ENCODE measurements at regions not wholly inside any gene's neighbourhood (a gene's known extent, or its start where the extent isn't known, plus 50 kb on each side); places are given as distances from the start of the nearest gene placed in this dataset.

- Mint-ChIP-seq H3K36me3 (ENCODE audit: low read depth, unreplicated experiment) (no peaks in the 10 kb centered on the region), H3K9me3 (ENCODE audit: unreplicated experiment) (peaks cover 4% of the 10 kb centered on the region), H3K27ac (ENCODE audit: unreplicated experiment) (no peak overlapping the region), H3K4me1 (ENCODE audit: unreplicated experiment) (no peaks in the 10 kb centered on the region), H3K4me3 (ENCODE audit: unreplicated experiment) (no peak overlapping the region), H3K27me3 (ENCODE audit: unreplicated experiment) (no peaks in the 10 kb centered on the region)
- no peak for DNase-seq (ENCODE audit: low spot score)
- TF ChIP-seq CTCF (IDR thresholded peaks at IDR 0.05; ENCODE audit: unreplicated experiment) = no peak
Observed at GRCh38 chr3:106533788-106534160, 665.0 kb upstream of the CBLB start.

- Mint-ChIP-seq H3K9me3 (ENCODE audit: unreplicated experiment) (peaks cover 4% of the 10 kb centered on the region), H3K27me3 (ENCODE audit: unreplicated experiment) (no peaks in the 10 kb centered on the region), H3K36me3 (ENCODE audit: low read depth, unreplicated experiment) (no peaks in the 10 kb centered on the region), H3K4me3 (ENCODE audit: unreplicated experiment) (no peak overlapping the region), H3K27ac (ENCODE audit: unreplicated experiment) (no peak overlapping the region), H3K4me1 (ENCODE audit: unreplicated experiment) (no peaks in the 10 kb centered on the region)
- TF ChIP-seq CTCF (IDR thresholded peaks at IDR 0.05; ENCODE audit: unreplicated experiment) = no peak
- DNase-seq (ENCODE audit: low spot score) = no peak
Observed at GRCh38 chr3:106534206-106534605, 665.4 kb upstream of the CBLB start.

GRCh38 chr3:106540743-106541142 is 671.9 kb upstream of the CBLB start:
- Mint-ChIP-seq H3K9me3 (ENCODE audit: unreplicated experiment) (peaks cover 4% of the 10 kb centered on the region), H3K4me3 (ENCODE audit: unreplicated experiment) (no peak overlapping the region), H3K4me1 (ENCODE audit: unreplicated experiment) (no peaks in the 10 kb centered on the region), H3K27ac (ENCODE audit: unreplicated experiment) (no peak overlapping the region), H3K36me3 (ENCODE audit: low read depth, unreplicated experiment) (no peaks in the 10 kb centered on the region), H3K27me3 (ENCODE audit: unreplicated experiment) (peaks cover 2% of the 10 kb centered on the region)
- no peak for TF ChIP-seq CTCF (IDR thresholded peaks at IDR 0.05; ENCODE audit: unreplicated experiment)
- no peak for DNase-seq (ENCODE audit: low spot score)

- no peak overlapping the region for H3K27ac Mint-ChIP-seq (ENCODE audit: unreplicated experiment)
- no peak overlapping the region for H3K4me3 Mint-ChIP-seq (ENCODE audit: unreplicated experiment)
- TF ChIP-seq CTCF (IDR thresholded peaks at IDR 0.05; ENCODE audit: unreplicated experiment) = no peak
- H3K36me3 Mint-ChIP-seq (ENCODE audit: low read depth, unreplicated experiment) = no peaks in the 10 kb centered on the region
- H3K9me3 Mint-ChIP-seq (ENCODE audit: unreplicated experiment) = peaks cover 4% of the 10 kb centered on the region
- no peak for DNase-seq (ENCODE audit: low spot score)
- H3K4me1 Mint-ChIP-seq (ENCODE audit: unreplicated experiment) = no peaks in the 10 kb centered on the region
- H3K27me3 Mint-ChIP-seq (ENCODE audit: unreplicated experiment) = peaks cover 2% of the 10 kb centered on the region
Observed at GRCh38 chr3:106542101-106542769, 673.4 kb upstream of the CBLB start.

GRCh38 chr3:106552351-106553043 is 683.7 kb upstream of the CBLB start:
- no peak overlapping the region for H3K27ac Mint-ChIP-seq (ENCODE audit: unreplicated experiment)
- H3K27me3 Mint-ChIP-seq (ENCODE audit: unreplicated experiment) = no peaks in the 10 kb centered on the region
- TF ChIP-seq CTCF (IDR thresholded peaks at IDR 0.05; ENCODE audit: unreplicated experiment) = no peak
- H3K36me3 Mint-ChIP-seq (ENCODE audit: low read depth, unreplicated experiment) = peaks cover 3% of the 10 kb centered on the region
- no peaks in the 10 kb centered on the region for H3K9me3 Mint-ChIP-seq (ENCODE audit: unreplicated experiment)
- no peak for DNase-seq (ENCODE audit: low spot score)
- H3K4me1 Mint-ChIP-seq (ENCODE audit: unreplicated experiment) = no peaks in the 10 kb centered on the region
- no peak overlapping the region for H3K4me3 Mint-ChIP-seq (ENCODE audit: unreplicated experiment)

All from endothelial cell (in vitro differentiated cells).